ENCODE measurements at regions not wholly inside any gene's neighbourhood (a gene's known extent, or its start where the extent isn't known, plus 50 kb on each side); places are given as distances from the start of the nearest gene placed in this dataset.

DNA sequence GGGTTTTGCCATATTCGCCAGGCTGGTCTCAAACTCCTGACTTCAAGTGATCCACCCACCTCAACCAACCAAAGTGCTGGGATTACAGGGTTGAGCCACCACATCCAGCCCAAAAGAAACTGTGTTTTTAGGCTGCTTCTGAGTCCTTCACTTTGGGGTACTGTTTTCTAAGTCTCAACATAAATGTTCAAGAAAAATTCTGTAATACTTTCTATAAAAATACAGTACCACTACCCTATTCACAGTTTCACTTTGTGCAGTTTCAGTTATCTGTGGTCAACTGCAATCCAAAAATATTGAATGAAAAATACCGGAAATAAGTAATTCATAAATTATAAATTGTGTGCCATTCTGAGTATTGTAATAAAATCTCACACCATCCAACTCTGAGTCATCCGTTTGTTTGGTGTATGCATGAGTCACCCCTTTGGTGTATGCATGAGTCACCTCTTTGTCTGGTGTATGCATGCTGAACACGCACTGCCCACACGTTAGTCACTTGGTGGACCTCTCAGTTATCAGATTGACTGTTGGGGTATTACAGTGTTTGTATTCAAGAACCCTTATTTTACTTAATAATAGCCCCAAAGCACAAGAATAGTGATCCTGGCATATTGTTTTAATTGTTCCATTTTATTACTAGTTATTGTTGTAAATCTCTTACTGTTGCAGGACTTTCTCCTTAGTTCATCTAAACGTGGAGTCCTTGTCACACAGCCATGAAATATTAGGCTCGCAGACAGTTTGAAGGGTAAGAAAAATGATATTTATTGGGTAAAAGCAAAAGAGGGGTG, 190.2 kb downstream of the FSCB start:
- Histone ChIP-seq H3K4me3 (no peak overlapping the region), H3K27ac (no peak overlapping the region)

DNA sequence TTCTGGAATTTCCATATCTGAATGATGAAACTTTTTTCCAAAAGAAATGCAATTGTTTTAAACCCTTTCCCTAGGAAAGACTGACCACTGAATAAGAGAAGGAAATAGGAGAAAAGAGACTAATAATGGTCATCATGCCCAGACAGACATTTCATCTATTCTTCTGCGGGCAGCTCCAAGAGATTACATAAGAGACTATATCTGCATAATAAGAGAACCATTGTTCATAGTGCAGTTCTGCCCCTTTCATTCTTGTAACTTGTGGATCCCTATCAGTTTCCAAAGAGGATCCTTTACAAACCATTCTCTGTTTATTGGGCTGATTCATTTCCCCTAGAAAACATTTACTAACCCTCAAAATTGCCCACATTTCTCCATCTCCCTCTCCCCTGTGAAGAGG, 197.8 kb downstream of the FSCB start:
- no peak overlapping the region for H3K4me3 ChIP-seq

DNA sequence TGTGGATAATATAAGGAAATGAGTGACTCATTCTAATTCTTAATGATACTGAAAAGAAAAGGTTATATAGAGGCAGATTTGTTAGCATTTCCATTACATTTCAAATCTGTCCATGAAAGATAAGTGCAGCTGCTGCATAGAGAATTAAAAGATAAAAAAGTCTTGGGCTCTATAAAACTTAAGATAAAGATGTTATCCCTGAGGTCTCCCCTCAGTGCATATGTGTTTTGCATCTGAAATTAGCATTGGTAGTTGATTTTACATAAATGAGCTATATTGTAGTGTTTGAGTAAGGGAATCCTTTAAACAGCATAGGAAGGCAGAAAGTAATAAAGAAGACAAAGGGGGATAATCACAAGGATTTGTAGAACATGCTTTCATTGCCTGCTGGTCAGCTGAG, 206.2 kb downstream of the FSCB start:
- no peak overlapping the region for H3K27ac ChIP-seq
- no peak overlapping the region for H3K4me3 ChIP-seq

More for the DNA sequence above, 197.8 kb downstream of the FSCB start:
- no peak overlapping the region for H3K27ac ChIP-seq

DNA sequence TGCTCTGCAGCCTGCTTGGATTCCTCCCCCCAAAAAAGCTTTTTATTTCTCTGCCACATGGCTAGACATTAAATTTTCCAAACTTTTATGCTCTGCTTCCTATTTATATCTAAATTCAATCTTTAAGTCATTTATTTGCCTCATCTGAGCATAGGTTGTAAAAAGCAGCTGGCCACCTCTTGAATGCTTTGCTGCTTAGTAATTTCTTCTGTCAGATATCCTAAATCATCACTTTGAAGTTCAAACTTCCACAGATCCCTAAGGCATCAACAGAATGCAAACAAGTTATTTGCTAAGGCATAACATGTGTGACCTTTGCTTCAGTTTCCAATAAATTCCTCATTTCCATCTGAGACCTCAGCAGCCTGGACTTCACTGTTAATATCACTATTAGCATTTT, 209.6 kb downstream of the FSCB start:
- no peak overlapping the region for H3K4me3 ChIP-seq
- H3K27ac ChIP-seq: no peak overlapping the region

DNA sequence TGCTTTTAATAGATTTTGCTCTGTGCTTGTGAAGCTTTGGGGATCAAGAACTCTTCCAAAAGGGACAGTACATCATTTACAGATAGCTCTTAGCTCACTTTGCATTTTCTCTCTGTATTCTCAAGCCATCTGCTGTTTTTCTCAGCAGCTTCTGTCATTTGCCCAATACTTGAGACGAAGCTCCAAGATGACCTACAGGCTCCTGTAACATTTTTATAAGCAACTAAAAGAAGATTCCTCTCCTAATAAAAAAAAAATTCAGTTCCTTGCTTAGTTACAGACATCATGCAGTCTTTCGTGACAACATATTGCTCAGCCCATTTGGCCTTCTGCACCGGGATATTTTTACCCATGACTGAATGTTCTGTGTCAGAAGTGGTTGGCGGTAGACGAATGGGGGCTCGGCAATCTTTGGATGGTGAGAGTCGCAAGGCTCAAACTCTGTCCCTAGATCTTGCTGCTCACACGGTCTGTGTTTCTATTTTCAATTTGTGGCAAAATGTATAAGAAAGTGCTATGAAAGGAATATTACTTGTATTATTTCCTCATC, 215.6 kb downstream of the FSCB start:
- Histone ChIP-seq H3K4me3 (no peak overlapping the region), H3K27ac (no peak overlapping the region)

DNA sequence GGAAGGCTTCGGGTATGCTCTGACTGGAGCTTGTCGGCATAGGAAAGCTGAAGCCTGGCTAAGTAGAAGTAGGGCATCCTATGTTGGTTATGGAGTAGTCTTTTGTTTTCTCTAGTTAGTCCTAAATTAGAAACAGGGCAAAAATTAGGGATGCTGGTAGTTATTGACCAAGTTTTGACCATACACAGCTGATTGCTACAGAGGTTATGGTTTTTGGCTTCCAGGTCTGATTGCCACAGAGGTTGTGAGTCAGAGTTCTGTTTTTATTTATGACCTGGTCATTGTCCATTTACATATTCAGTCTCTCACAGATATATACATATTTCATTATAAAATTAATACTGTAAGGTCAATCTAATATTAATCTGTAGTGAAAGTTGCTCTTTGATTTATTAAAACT, 219.2 kb downstream of the FSCB start:
- H3K27ac ChIP-seq: no peak overlapping the region
- H3K4me3 ChIP-seq: no peak overlapping the region

DNA sequence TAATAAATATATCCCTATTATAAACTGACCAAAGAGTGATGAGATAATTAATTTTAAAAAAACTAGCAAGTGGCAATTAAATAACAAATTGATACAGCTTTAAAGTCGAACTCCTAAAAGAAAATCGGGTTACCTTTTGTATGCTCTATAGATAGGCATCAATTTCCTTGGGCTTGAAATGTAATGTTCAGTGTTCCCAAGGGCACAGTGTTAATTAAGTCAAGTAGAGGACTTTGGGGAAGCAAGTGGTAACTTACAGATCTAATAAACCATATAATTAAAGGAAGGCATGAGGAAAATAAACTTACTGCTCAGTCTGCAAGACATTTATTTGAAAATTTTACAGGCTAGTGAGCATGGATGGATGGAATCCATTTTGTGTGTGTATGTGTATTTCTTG, 220.9 kb downstream of the FSCB start:
- no peak overlapping the region for H3K27ac ChIP-seq

DNA sequence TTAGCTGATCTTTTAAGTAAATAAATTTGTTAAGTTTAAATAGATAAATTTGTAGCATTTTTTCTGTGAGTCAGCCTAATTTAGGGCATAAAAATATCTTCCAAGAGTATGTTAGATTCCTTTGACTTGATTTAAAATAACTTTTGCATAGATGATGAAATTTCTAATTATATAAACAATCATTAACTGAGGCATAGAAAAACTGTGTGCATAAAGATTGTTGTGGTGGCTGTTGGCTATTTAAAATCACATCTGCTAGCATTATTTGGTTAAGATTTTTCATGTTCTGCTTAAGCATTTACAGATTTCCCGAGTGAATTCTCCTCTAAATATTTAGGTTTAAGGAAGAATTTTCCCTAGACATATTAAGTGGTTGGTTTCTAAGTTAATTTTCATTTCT, 223.2 kb downstream of the FSCB start:
- Histone ChIP-seq H3K4me3 (no peak overlapping the region), H3K27ac (no peak overlapping the region)

More for the DNA sequence above, 220.9 kb downstream of the FSCB start:
- no peak overlapping the region for H3K4me3 ChIP-seq

DNA sequence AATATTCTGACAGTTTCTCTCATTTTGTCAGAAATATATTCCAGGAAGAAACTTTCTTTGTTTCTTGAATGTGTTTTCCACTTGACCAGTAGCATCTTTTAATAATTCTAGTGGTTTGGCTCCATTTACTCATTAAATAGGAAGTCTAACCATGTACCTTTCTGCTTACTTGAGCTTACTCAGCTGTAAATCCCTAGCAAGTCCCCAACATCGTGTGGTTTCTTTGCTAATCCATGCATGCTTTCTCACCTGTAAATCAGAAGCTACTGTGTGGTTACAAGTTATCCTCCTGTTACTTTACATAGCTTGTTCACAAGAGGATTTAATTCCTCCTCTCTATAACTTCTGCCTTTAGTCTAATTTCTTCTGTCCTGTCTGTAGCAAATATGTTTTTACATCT, 227.7 kb downstream of the FSCB start:
- Histone ChIP-seq H3K27ac (no peak overlapping the region), H3K4me3 (no peak overlapping the region)

DNA sequence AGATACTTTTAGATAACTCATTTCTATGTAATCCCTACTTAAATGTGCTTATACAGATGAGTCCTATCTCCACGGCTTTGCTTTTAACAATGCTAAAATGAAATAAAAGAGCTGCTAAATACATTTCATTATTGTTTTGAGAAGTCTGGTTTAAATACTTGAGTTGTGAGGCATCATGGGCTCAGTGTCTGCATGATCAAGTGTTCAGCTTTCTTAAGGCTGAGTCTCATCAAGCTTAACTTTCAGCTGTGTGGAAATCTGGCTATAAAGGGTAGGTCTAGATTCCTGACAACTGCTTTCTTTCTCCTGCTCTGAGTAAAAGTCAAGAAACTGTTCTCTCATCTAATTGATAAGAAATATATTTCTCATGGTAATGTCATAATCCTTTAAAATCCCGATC, 235.4 kb downstream of the FSCB start:
- no peak overlapping the region for H3K27ac ChIP-seq

DNA sequence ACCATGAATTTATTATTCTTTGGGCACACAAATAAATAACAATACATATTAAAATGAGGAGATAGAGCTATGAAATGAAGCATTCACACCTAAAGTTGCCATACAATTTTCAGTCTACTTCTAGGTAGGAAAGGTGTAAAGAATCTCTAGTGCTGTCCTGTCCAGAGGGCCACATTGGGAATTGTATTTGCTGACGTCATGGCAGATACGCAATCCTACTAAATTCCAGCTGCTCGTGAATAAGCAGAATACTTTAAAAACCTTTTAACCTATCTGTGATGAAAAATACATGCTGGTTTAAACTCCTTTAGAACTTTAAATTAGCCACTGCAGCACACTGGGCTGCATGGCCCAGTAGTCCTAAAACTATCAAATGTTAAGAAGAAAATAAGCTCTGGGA, 236.1 kb downstream of the FSCB start:
- Histone ChIP-seq H3K4me3 (no peak overlapping the region), H3K27ac (no peak overlapping the region)

More for the DNA sequence above, 235.4 kb downstream of the FSCB start:
- H3K4me3 ChIP-seq: no peak overlapping the region

DNA sequence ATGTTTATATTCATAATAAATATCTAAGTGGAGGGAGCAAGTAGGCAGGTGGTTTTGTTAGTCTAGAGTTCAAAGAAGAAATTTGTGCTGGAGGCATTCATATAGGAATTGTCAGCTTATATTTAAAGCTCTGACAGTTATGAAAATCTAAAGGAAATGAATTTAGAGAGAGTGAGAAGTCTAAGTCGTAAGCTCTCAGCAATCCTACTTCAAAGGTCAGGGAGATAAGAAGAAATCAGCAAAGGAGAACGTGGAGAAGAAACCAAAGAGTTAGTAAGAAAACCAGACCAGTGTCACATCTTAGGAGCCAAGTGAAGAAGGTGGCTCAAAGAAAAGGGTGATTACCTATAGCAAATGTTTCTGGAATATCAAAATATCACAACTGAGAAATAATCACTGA, 241.8 kb downstream of the FSCB start:
- H3K27ac ChIP-seq: no peak overlapping the region
- no peak overlapping the region for H3K4me3 ChIP-seq

DNA sequence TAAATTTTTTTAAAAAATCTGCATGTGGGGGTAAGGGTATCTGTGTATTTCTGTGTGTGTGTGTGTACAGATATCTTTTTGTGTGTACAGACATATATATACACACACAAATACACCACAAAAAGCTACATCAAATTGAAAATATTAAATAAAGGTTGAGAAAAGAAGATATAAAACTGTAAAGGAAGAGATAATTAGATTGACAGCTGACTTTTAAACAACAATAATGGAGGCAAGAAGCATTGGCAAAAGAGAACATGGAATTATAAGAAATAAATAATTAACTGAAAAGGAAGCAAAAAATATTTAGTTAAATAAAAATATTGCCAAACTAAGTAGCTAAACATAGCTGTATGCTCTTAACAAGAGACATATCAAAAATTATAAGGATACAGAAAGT, 291.4 kb downstream of the FSCB start:
- H3K4me3 ChIP-seq: no peak overlapping the region

DNA sequence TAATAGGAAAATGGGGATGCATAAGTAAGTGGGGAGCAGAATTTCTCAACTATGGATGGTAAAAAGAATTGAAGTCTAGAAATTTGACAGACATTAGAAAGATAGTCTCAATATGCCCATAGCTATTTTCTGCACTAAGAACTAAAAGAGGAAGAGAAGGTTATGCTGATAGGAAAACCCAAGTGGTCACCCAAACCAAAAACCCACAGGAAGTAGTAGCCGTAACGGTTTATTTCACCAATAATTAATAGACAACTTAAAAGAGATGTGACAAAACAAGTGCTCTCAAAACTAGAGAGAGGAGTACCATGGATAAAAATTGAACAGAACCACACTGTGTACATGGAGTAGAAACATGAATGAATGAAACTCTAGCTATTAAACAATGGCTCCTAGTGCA, 295.4 kb downstream of the FSCB start:
- H3K4me3 ChIP-seq: no peak overlapping the region
- H3K27ac ChIP-seq: no peak overlapping the region

More for the DNA sequence above, 291.4 kb downstream of the FSCB start:
- no peak overlapping the region for H3K27ac ChIP-seq

DNA sequence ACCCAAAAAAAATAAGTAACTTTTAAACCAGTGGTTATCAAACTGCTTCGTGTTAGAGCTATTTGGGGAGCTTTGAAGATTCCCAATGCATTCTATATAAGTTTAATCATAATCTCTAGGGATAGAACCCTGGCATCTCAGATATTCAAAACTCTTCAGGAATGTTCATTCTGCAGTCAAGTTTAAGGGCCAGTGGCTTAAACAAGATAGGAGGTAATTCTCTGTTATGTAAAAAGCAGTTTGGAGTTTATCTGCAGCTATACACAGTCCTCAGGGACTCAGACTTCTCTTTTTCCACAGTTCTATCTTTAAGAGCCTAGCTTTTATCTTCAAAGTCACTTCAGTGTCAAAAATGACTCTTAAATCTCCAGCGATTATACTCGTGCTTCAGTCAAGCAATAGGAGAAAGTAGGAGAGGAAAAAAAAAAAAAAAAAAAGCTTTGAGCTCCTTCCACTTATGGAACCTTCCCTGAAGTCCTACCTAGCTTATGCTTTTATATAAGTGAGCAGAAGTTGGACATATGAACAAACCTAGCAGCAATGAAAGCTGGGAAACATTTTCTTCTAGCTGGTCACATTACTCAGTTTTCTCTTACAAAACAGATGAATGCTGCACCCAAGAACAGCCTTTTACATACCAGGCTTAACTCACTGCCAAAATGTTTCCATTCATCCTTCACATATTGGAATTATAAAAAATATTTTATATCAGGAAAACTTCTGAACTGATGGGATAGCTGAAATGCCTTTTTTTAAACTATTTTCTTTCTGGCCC, 302.8 kb downstream of the FSCB start:
- H3K27ac ChIP-seq: no peak overlapping the region
- H3K4me3 ChIP-seq: no peak overlapping the region

DNA sequence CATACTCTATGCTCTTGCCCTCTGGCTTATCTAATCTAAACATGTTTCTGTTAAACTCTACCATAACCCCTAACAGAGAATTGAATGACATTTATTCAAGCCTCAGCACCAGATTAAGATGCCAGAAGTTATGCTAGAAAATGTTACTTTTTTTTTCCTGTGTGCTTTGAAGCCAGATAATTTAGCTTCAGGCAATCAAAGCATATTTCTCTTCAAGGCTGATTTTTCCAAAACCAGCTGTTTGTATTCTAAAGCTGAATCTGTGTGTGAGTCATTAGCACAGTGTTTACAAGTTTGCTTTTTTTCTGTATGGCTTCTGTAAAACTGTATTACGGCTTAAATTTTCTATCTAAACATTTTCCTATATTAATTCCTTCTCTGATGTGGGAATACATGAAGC, 326.1 kb downstream of the FSCB start:
- Histone ChIP-seq H3K27ac (no peak overlapping the region), H3K4me3 (no peak overlapping the region)

DNA sequence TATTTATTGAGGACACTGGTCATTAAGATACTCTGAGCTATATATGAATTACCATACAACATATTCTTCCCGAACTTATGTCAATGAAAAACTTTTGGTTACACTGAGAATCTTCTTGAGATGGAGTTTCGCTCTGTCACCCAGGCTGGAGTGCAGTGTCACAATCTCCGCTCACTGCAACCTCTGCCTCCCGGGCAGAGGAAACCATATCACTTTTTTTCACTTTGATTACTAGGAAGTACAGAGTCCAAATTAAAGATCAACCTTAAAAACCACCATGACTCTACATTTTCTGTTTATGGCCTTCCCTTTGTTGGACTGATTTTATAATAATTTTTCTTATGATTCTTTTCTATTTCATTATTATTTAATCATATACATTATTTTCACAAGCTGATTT, 336.5 kb downstream of the FSCB start:
- Histone ChIP-seq H3K27ac (no peak overlapping the region), H3K4me3 (no peak overlapping the region)

DNA sequence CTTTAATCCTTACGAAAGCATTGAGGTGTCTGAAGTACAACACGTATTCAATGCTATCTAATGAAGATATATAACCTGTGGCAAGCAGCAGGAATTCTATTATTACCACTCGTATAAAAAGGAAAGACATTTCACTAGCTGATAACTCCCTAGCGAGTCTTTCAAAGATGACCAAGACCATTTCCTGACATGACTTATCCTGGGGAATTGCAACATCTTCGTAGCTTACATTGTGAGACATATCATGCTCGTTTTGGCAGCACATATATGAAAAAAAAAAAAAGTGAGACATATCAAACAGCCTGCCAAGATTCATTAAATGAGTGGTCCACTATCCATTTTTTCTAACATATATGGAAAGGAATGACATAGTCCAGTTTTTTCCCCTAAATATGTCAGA, 337.0 kb downstream of the FSCB start:
- no peak overlapping the region for H3K27ac ChIP-seq

DNA sequence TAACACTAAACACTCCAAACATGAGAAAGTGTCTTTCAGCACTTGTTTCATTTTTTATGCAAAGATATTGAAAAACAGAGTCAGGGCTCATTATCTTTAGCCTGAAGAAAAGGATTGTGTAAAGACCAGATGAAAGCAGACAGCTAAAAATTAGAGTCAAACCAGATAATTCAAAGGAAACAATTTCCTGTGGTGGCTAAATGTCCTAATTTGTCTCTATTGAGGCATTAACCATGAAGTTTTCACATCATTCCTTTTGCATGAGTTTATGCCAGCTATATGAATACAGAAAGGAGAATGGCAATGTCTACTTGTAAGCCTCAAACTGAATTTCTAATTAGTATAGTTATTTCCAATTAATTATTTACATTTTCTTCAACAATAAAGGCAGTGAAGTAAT, 338.5 kb downstream of the FSCB start:
- H3K27ac ChIP-seq: no peak overlapping the region
- H3K4me3 ChIP-seq: no peak overlapping the region

More for the DNA sequence above, 337.0 kb downstream of the FSCB start:
- no peak overlapping the region for H3K4me3 ChIP-seq

DNA sequence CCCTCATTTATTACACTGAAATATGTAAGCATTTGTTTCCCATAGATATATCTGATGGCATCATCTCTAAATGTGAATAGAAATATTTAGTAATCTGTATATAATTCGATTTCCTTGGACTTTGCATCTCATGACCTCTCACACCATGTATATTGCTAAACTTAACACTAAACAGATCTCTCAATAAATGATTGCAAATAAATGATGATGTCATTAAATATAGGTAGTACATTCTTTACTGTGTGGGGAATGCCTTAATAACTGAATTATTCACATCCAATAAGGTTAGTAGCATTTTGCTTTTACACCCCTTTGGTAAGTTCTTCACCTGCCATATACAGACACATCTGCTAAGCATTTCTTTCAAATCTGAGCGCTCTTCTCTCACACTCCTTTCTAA, 340.5 kb downstream of the FSCB start:
- H3K4me3 ChIP-seq: no peak overlapping the region

DNA sequence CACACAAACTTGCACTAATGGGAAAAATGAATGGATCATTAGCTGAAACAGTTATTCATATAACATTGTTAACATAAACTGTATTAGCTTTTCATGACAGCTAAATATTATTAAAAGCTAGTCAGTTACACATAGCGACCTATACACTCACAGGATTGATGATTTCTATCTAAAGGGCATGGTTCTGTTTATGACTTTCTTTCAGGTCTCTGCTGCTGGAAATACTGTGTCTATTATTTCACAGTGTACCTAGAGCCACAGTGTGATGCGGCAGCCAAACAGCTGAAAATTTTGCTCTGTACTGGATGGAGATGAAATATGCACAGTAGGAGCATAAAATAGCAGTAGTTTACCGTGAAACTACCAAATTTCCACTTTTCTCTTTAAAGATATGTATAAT, 341.1 kb downstream of the FSCB start:
- no peak overlapping the region for H3K4me3 ChIP-seq
- H3K27ac ChIP-seq: no peak overlapping the region

More for the DNA sequence above, 340.5 kb downstream of the FSCB start:
- H3K27ac ChIP-seq: no peak overlapping the region
